GM12891 (cell line): ENCODE measurements at regions not wholly inside any gene's neighbourhood (a gene's known extent, or its start where the extent isn't known, plus 50 kb on each side); places are given as distances from the start of the nearest gene placed in this dataset.

Experiments
- PAX5 ChIP-seq: IDR thresholded peaks from 2 replicates; pipeline ENCODE4 v1.6.1; 2011; ENCODE audit warnings: low read length, moderate library complexity, mild to moderate bottlenecking; ENCODE audit not compliant: insufficient read depth, severe bottlenecking
- POLR2A ChIP-seq: IDR thresholded peaks from 2 replicates; pipeline ENCODE4 v1.6.1; 2011; ENCODE audit warnings: low read depth, low read length, control low read depth
- POLR2AphosphoS5 ChIP-seq: IDR thresholded peaks from 2 replicates; pipeline ENCODE4 v1.6.1; 2011; ENCODE audit warnings: low read depth, low read length, control low read depth
- POU2F2 ChIP-seq: IDR thresholded peaks from 2 replicates; pipeline ENCODE4 v1.6.1; 2011; ENCODE audit warnings: low read depth, mild to moderate bottlenecking, control low read depth, low read length, moderate library complexity
- SPI1 ChIP-seq: IDR thresholded peaks from 2 replicates; pipeline ENCODE4 v1.6.1; 2011; ENCODE audit warnings: low read depth, low read length, control low read depth
- TAF1 ChIP-seq: IDR thresholded peaks from 2 replicates; pipeline ENCODE4 v1.6.1; 2011; ENCODE audit warnings: low read depth, low read length, control low read depth

GRCh38 chr10:43912469-43912868, 263.8 kb upstream of the ZNF32 start:
- no peak for TF ChIP-seq POLR2AphosphoS5
- TF ChIP-seq SPI1: 0 out of 2 replicates have a peak, but pooled peaks have one; percentile 18
- no peak for TF ChIP-seq POLR2A
- TF ChIP-seq POU2F2: no peak
- TF ChIP-seq TAF1: no peak
- TF ChIP-seq PAX5: no peak
